Heart right ventricle (tissue), 16 donors: ENCODE measurements at regions not wholly inside any gene's neighbourhood (a gene's known extent, or its start where the extent isn't known, plus 50 kb on each side); places are given as distances from the start of the nearest gene placed in this dataset.

Experiments used
- ATAC-seq, 8 donors: fragments of 200-7000 bp; cut with Tn5 transposase; one replicate each; pipeline ENCODE4 v1.9.1; 2020; ENCODE audit warnings: mild to moderate bottlenecking in 8 of 8, moderate library complexity in 8 of 8, moderate number of reproducible peaks in 1 of 8
- DNase-seq, 2 donors: peaks; one replicate each; pipeline ENCODE4 v3.0.0-alpha.2; 2020
- H3K27ac ChIP-seq, 10 donors: fragments of 200-600 bp; sonication (generic) in 2 of 10; one replicate each; pipeline versions ENCODE4 v1.5.0 to v1.8.0; 2020 to 2022; ENCODE audit warnings: mild to moderate bottlenecking in 3 of 10
- H3K27me3 ChIP-seq, 7 donors: fragments of 200-600 bp; one replicate each; pipeline ENCODE4 v1.8.0; 2021 to 2022; ENCODE audit warnings: mild to moderate bottlenecking in 2 of 7
- H3K36me3 ChIP-seq, 9 donors: fragments of 200-600 bp; sonication (generic) in 1 of 9; one replicate each; pipeline versions ENCODE4 v1.5.0 to v1.8.0; 2020 to 2022; ENCODE audit warnings: mild to moderate bottlenecking in 2 of 9
- H3K4me1 ChIP-seq, 9 donors: fragments of 200-600 bp; sonication (generic) in 1 of 9; one replicate each; pipeline versions ENCODE4 v1.5.0 to v1.8.0; 2020 to 2022; ENCODE audit warnings: mild to moderate bottlenecking in 4 of 9
- H3K4me3 ChIP-seq, 10 donors: fragments of 200-600 bp; sonication (generic) in 2 of 10; one replicate each; pipeline versions ENCODE4 v1.5.0 to v1.8.0; 2020 to 2022; ENCODE audit warnings: mild to moderate bottlenecking in 7 of 10, moderate library complexity in 2 of 10
- H3K9me3 ChIP-seq, 11 donors: fragments of 200-600 bp in 10 of 11; sonication (generic) in 2 of 11; one replicate each; pipeline versions ENCODE4 v1.5.0 to v1.8.0; 2013 to 2022; ENCODE audit warnings: mild to moderate bottlenecking in 2 of 11, control low read depth in 1 of 11, moderate library complexity in 1 of 11
- CTCF ChIP-seq, 9 donors: fragments of 200-600 bp; sonication (generic) in 2 of 9; IDR thresholded peaks; one replicate each; pipeline versions ENCODE4 v1.5.0 to v1.8.0; 2021 to 2022; ENCODE audit warnings: antibody characterized with exemption in 9 of 9, mild to moderate bottlenecking in 5 of 9, moderate library complexity in 1 of 9
- WGBS, 2 donors: extraction: QIAGEN DNeasy Blood & Tissue Kit; methylation state at CpG; one replicate each; pipeline ENCODE4 v1.1.7; 2013; ENCODE audit warnings: inconsistent platforms in 1 of 2; 5-methylcytosine and 5-hydroxymethylcytosine counted together
- intact Hi-C, 10 donors: fragments of 100-400 bp; cut with DNase I; formaldehyde crosslinking; loops; one replicate each; pipeline versions ENCODE4 v1.11.1 to v1.14.2; 2022
- donor health status: Arrhythmogenic right ventricular cardiomyopathy.
- donor health status: ischemic (EF 13 %, LVEDD 7.1; RV severe dilation, severe dysfunction).
- donor health status: healthy with polysubstance abuse.
- donor health status: DM: no; HTN: yes; CAD: no.
- donor health status: DM: no; HTN: no; CAD: no.
- donor health status: ischemic (EF 25% LVEDD 6.9; RV normal size, moderate dysfunction).
- donor health status: ischemic (EF 25% LVEDD 5.7; RV mildly dilated, moderate dysfunction).
- donor health status: healthy.
- donor health status: DM: yes; HTN: yes; CAD: no.
- donor health status: Ischemic cardiomyopathy.
- donor health status: ischemic (EF 35%, LVEDD 5.7; RV mildly dilated, moderate dysfunction).
- donor health status: nonischemic (EF 11% LVEDD 7.7; RV severe dilation, severe dysfunction).
- donor health status: DM: yes; HTN: yes; CAD: no.
- donor health status: PGD.
- donor health status: ischemic (EF 29% LVEDD 5.4; RV normal size, mild dysfunction).
- donor health status: nonischemic (EF 23%, LVEDD 6.1; RV moderate dilation, normal function).

GRCh38 chr20:62558779-62559178, 83.0 kb upstream of the GATA5 start:
- Histone ChIP-seq H3K36me3 (peaks cover 0 to 14% (median 0%) of the 10 kb centered on the region in 9 donors), H3K27me3 (peaks cover 0 to 74% (median 48%) of the 10 kb centered on the region in 7 donors), H3K27ac (peak overlapping the region; percentile 71 to 99 (median 92)), H3K4me1 (peaks cover 4 to 88% (median 38%) of the 10 kb centered on the region in 9 donors), H3K9me3 (no peaks in the 10 kb centered on the region), H3K4me3 (peak overlapping the region in 2 of 10 donors; percentile 13 to 17)
- peak; percentile 76 to 83 for DNase-seq
- 36 to 50% methylated on average over 17 of the region's 17 CpGs for WGBS, 2 donors
- intact Hi-C loops, result no loop called here
- TF ChIP-seq CTCF (IDR thresholded peaks at IDR 0.05), result no peak
- ATAC-seq, result peak; percentile 41 to 81 (median 66)

DNA sequence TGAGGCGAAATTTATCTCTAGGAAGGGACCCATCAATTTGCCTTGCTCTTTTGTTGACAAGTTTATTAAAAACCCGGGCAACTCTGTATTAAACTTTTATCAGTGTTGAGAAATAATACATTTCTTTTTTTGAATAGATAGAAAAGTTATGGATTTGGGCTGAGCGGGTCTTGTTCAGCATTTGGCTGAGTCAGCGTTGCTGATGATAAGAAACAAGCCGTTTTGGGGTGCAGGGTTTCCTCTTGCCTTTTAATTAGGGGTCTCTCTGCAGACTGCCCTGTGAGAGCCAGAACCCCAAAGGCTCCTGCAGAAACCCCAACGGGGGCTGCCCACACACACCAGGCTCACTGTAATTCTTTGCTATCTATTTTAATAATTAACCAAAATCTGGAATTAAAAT, 82.1 kb upstream of the SLCO4A1 start:
- Histone ChIP-seq H3K27ac (peak overlapping the region in 7 of 10 donors; percentile 88 to 99 (median 94)), H3K4me1 (peaks cover 4 to 86% (median 38%) of the 10 kb centered on the region in 9 donors), H3K4me3 (no peak overlapping the region), H3K27me3 (peaks cover 0 to 64% (median 36%) of the 10 kb centered on the region in 7 donors), H3K36me3 (peaks cover 0 to 17% (median 0%) of the 10 kb centered on the region in 9 donors), H3K9me3 (no peaks in the 10 kb centered on the region)
- ATAC-seq (no peak), DNase-seq (no peak)
- intact Hi-C loops, result no loop called here
- no peak for TF ChIP-seq CTCF (IDR thresholded peaks at IDR 0.05)
- WGBS, 2 donors, result 32 to 35% methylated on average over 6 of the region's 6 CpGs

GRCh38 chr20:62561182-62561581, 81.1 kb upstream of the SLCO4A1 start:
- no peaks in the 10 kb centered on the region for H3K9me3 ChIP-seq
- no peak for TF ChIP-seq CTCF (IDR thresholded peaks at IDR 0.05)
- H3K36me3 ChIP-seq, result peaks cover 0 to 24% (median 0%) of the 10 kb centered on the region in 9 donors
- no peak overlapping the region for H3K4me3 ChIP-seq
- 33 to 39% methylated on average over 15 of the region's 15 CpGs for WGBS, 2 donors
- DNase-seq (no peak), ATAC-seq (no peak)
- peak overlapping the region; percentile 12 to 99 (median 90) for H3K27ac ChIP-seq
- intact Hi-C loops, result no loop called here
- H3K27me3 ChIP-seq, result peaks cover 0 to 54% (median 32%) of the 10 kb centered on the region in 7 donors
- H3K4me1 ChIP-seq, result peaks cover 4 to 85% (median 33%) of the 10 kb centered on the region in 9 donors

- WGBS, 2 donors, result 38% methylated on average over 16 of the region's 16 CpGs
- peak overlapping the region in 9 of 10 donors; percentile 5 to 99 (median 90) for H3K27ac ChIP-seq
- peaks cover 0 to 47% (median 26%) of the 10 kb centered on the region in 7 donors for H3K27me3 ChIP-seq
- no peaks in the 10 kb centered on the region for H3K9me3 ChIP-seq
- no peak for ATAC-seq
- DNase-seq, result no peak
- intact Hi-C loops, result no loop called here
- no peak overlapping the region for H3K4me3 ChIP-seq
- peaks cover 0 to 26% (median 0%) of the 10 kb centered on the region in 9 donors for H3K36me3 ChIP-seq
- peaks cover 4 to 79% (median 29%) of the 10 kb centered on the region in 9 donors for H3K4me1 ChIP-seq
- no peak for TF ChIP-seq CTCF (IDR thresholded peaks at IDR 0.05)
These were observed 80.4 kb upstream of the SLCO4A1 start for GRCh38 chr20:62561948-62562347.
